Calu3 (cell line): ENCODE measurements at regions not wholly inside any gene's neighbourhood (a gene's known extent, or its start where the extent isn't known, plus 50 kb on each side); places are given as distances from the start of the nearest gene placed in this dataset.

ENCODE experiments used
- BruUV-seq: library from RNA; stranded (reverse); fragments of 400-500 nt; replicated peaks from 2 replicates; lab custom pipeline; 2021; lab: Mats Ljungman, UMichigan
- CTCF ChIA-PET: fragments of 300-600 bp; sonication (Branson Sonifier 250); formaldehyde crosslinking; loops from one replicate; lab custom pipeline; 2022; ENCODE audit warnings: antibody characterized with exemption; lab: Charles Lee
- DNase-seq: peaks from one replicate; pipeline ENCODE4 v3.0.0; 2022
- H3K27ac Mint-ChIP-seq: one replicate; pipeline ENCODE4 v1.8.0; 2022; ENCODE audit warnings: mixed read lengths; ENCODE audit not compliant: unreplicated experiment
- H3K27me3 Mint-ChIP-seq: one replicate; pipeline ENCODE4 v1.8.0; 2022; ENCODE audit warnings: mixed read lengths; ENCODE audit not compliant: unreplicated experiment
- H3K36me3 Mint-ChIP-seq: one replicate; pipeline ENCODE4 v1.8.0; 2022; ENCODE audit warnings: mild to moderate bottlenecking, moderate library complexity, mixed read lengths; ENCODE audit not compliant: insufficient read depth, unreplicated experiment
- H3K4me1 Mint-ChIP-seq: one replicate; pipeline ENCODE4 v1.8.0; 2022; ENCODE audit warnings: mild to moderate bottlenecking, low read depth, mixed read lengths; ENCODE audit not compliant: unreplicated experiment
- H3K4me3 Mint-ChIP-seq: one replicate; pipeline ENCODE4 v1.8.0; 2022; ENCODE audit warnings: mild to moderate bottlenecking, low read depth, moderate library complexity, mixed read lengths; ENCODE audit not compliant: unreplicated experiment
- H3K9me3 Mint-ChIP-seq: one replicate; pipeline ENCODE4 v1.8.0; 2022; ENCODE audit warnings: low read depth, mixed read lengths; ENCODE audit not compliant: unreplicated experiment
- intact Hi-C: fragments of 100-400 bp; cut with micrococcal nuclease; formaldehyde crosslinking; loops from one replicate; pipeline ENCODE4 v1.10.0; 2022; ENCODE audit not compliant: unreplicated experiment
- TF ChIP-seq, protein P1 (sequence below): fragments of 200-600 bp; IDR thresholded peaks from one replicate; pipeline ENCODE4 v1.8.0; 2022; ENCODE audit warnings: antibody characterized with exemption; ENCODE audit not compliant: unreplicated experiment

DNA sequence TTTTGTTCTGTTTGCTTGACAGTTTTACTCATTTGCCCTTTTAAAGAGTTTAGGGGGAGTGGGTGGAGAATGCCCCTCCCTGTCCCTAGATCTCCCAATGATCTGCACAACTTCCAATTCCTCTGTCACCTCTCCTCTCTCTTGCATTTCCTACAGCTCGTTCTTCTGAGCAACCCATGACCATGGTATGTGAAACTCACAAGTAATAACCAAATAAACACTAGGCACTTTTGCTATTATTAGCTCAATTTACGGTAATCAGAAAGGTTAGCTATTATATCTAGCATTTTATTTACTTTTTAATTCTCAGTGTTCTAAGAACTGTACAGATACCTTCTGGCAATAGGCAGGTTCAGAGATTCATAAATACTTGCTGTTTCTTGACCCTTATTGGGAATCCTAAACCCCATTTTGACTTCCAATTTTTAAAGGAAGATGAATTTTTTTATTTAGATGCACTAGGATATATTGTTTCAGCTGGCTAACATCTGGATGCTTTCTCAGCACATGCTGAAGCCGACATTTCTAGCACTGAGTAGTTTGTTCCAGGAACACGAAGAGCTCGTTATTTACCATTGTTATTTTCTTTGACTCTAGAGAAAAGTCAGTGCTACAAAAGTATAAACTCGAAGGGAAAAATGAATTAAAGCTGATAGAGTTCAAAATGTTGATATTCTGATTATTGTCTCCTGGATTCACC is 194.7 kb upstream of the TLL1 start:
- no peak for DNase-seq
- no TSS peak for BruUV-seq
- CTCF ChIA-PET = no interaction called here
- Mint-ChIP-seq H3K36me3 (no peaks in the 10 kb centered on the region), H3K9me3 (peaks cover 2% of the 10 kb centered on the region), H3K4me1 (no peaks in the 10 kb centered on the region), H3K27me3 (no peaks in the 10 kb centered on the region), H3K4me3 (no peak overlapping the region), H3K27ac (no peak overlapping the region)
- intact Hi-C loops = no loop called here
- TF ChIP-seq, protein P1, sequence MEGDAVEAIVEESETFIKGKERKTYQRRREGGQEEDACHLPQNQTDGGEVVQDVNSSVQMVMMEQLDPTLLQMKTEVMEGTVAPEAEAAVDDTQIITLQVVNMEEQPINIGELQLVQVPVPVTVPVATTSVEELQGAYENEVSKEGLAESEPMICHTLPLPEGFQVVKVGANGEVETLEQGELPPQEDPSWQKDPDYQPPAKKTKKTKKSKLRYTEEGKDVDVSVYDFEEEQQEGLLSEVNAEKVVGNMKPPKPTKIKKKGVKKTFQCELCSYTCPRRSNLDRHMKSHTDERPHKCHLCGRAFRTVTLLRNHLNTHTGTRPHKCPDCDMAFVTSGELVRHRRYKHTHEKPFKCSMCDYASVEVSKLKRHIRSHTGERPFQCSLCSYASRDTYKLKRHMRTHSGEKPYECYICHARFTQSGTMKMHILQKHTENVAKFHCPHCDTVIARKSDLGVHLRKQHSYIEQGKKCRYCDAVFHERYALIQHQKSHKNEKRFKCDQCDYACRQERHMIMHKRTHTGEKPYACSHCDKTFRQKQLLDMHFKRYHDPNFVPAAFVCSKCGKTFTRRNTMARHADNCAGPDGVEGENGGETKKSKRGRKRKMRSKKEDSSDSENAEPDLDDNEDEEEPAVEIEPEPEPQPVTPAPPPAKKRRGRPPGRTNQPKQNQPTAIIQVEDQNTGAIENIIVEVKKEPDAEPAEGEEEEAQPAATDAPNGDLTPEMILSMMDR = no peak

DNA sequence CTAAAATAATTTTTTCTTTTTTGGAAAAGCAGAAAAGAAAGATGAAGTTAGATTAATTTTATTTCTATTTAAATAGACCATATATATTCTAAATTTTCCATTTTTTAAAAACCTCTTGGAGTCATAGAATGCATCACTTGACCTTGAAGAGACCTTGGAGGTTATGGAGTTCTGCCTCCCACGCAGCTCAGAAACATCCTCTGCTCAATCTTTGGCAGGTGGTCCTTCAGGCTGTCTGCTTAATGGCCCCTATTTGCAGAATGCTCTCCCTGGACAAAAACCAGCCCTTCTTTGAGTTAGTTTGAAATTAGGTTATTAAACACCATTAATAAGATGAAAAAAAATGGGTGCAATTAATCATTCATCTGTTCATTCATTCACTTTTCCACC is 194.1 kb upstream of the TLL1 start:
- no peak overlapping the region for H3K4me3 Mint-ChIP-seq
- TF ChIP-seq, protein P1 = no peak
- intact Hi-C loops = no loop called here
- no peak overlapping the region for H3K27ac Mint-ChIP-seq
- no peak for DNase-seq
- H3K4me1 Mint-ChIP-seq = no peaks in the 10 kb centered on the region
- H3K36me3 Mint-ChIP-seq = no peaks in the 10 kb centered on the region
- CTCF ChIA-PET = no interaction called here
- H3K27me3 Mint-ChIP-seq = no peaks in the 10 kb centered on the region
- BruUV-seq = no TSS peak
- peaks cover 2% of the 10 kb centered on the region for H3K9me3 Mint-ChIP-seq

DNA sequence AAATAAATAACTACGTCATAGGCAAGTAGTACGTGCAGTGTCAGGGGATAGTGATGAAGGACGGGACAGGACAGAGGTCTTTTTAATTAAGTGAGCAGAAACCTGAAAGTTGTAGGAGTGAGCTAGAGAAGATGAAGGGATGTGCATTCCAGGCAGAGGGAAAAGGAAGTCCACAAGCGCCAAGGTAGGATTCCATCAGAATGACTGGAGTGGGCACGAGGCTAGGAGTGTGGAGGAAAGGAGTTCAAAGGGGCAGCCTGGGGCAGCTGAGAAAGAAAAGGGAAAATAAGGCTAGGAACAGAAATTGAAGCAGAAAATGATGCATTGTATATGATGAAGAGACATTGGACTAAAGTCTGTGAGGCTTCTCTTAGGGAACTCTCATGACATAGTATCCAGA is 192.2 kb upstream of the TLL1 start:
- no TSS peak for BruUV-seq
- Mint-ChIP-seq H3K36me3 (no peaks in the 10 kb centered on the region), H3K27ac (no peak overlapping the region), H3K27me3 (no peaks in the 10 kb centered on the region), H3K4me3 (no peak overlapping the region), H3K9me3 (peaks cover 2% of the 10 kb centered on the region), H3K4me1 (no peaks in the 10 kb centered on the region)
- intact Hi-C loops = no loop called here
- TF ChIP-seq, protein P1 = no peak
- no peak for DNase-seq
- CTCF ChIA-PET = no interaction called here

DNA sequence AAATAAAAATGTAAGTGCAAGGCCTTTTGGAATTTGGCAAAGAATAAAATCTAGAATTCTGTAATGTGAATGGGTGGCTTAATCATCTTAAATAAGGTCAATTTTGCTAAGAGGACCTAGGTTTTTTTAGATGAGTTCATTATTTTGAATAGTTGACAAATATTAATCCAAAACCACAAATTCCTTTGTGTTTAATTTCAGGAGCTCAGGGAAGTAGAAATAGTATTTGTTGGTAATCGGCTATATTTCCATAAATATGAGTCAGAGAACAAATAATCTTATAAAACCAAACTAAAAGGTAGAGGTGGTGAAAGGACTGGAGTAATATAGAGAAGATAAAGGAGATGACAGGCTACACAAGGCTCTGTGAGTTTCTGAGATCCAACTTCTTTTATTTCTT is 190.4 kb upstream of the TLL1 start:
- DNase-seq = no peak
- no peak overlapping the region for H3K27ac Mint-ChIP-seq
- peaks cover 2% of the 10 kb centered on the region for H3K9me3 Mint-ChIP-seq
- BruUV-seq = no TSS peak
- TF ChIP-seq, protein P1 = no peak
- H3K36me3 Mint-ChIP-seq = no peaks in the 10 kb centered on the region
- no peaks in the 10 kb centered on the region for H3K4me1 Mint-ChIP-seq
- H3K27me3 Mint-ChIP-seq = no peaks in the 10 kb centered on the region
- no peak overlapping the region for H3K4me3 Mint-ChIP-seq
- intact Hi-C loops = no loop called here
- CTCF ChIA-PET = no interaction called here
